ENCODE measurements at regions not wholly inside any gene's neighbourhood (a gene's known extent, or its start where the extent isn't known, plus 50 kb on each side); places are given as distances from the start of the nearest gene placed in this dataset.

GRCh38 chr6:45714741-45715507, 300.7 kb downstream of the CLIC5 start:
- DNase-seq (peak; percentile 91), ATAC-seq (ENCODE audit: low read depth) (peak; percentile 91)
- Histone ChIP-seq H2BK15ac (ENCODE audit: low read depth, low read length) (peak overlapping the region; percentile 10; the same call in 2 of the 3 replicates), H3K4me1 (ENCODE audit: control insufficient read depth, insufficient read depth, low read length) (peaks cover 15% of the 10 kb centered on the region), H3K9me3 (ENCODE audit: control insufficient read depth, insufficient read depth, low read length) (no peaks in the 10 kb centered on the region), H3K79me1 (ENCODE audit: low read depth in 1 of 2, low read length in 2 of 2) (no peaks in the 10 kb centered on the region), H2BK20ac (ENCODE audit: low read depth, low read length) (peak overlapping the region; percentile 91), H3K36me3 (ENCODE audit: control insufficient read depth, insufficient read depth, low read length) (no peaks in the 10 kb centered on the region), H3K9me1 (ENCODE audit: insufficient read depth, low read length) (peaks cover 14% of the 10 kb centered on the region), H3K14ac (replicated peaks; ENCODE audit: low read depth, low read length) (peak overlapping the region; percentile 89), H3K4me3 (ENCODE audit: insufficient read depth, low read depth, low read length) (no peak overlapping the region), H3K9ac (ENCODE audit: low read depth, low read length) (no peak overlapping the region), H2BK120ac (ENCODE audit: low read depth, low read length) (peak overlapping the region; percentile 96), H2AK9ac (replicated peaks; ENCODE audit: low read depth, low read length, poor library complexity) (peak overlapping the region; percentile 75), H4K8ac (ENCODE audit: low read depth in 2 of 2, low read length in 2 of 2) (peak overlapping the region; percentile 6 to 90; a peak in 3 of 4 replicates), H3K56ac (ENCODE audit: extremely low read depth, insufficient read depth, low read length) (peak overlapping the region; percentile 65; the same call in 1 of the 2 replicates), H2AK5ac (ENCODE audit: low read depth, low read length) (peak overlapping the region; percentile 63; the same call in 1 of the 2 replicates), H3K23ac (ENCODE audit: low read depth, low read length) (peak overlapping the region; percentile 54; the same call in 1 of the 2 replicates), H2BK5ac (ENCODE audit: low read depth, low read length, poor library complexity, severe bottlenecking) (peak overlapping the region; percentile 39), H3K18ac (ENCODE audit: low read depth, low read length) (peak overlapping the region; percentile 73; the same call in 1 of the 2 replicates), H2AFZ (replicated peaks; ENCODE audit: low read length, poor library complexity) (peak overlapping the region; percentile 83), H3K27me3 (ENCODE audit: control insufficient read depth, insufficient read depth, low read length) (no peaks in the 10 kb centered on the region), H4K91ac (ENCODE audit: insufficient read depth, low read depth, low read length) (peak overlapping the region; percentile 86), H4K5ac (ENCODE audit: low read depth, low read length) (no peak overlapping the region; the same call in 1 of the 2 replicates), H3K4me2 (ENCODE audit: low read depth, low read length) (peak overlapping the region; percentile 3; the same call in 1 of the 2 replicates), H3K27ac (ENCODE audit: insufficient read depth, low read length) (no peak overlapping the region), H4K20me1 (ENCODE audit: insufficient read depth, low read length) (no peaks in the 10 kb centered on the region), H3K4ac (ENCODE audit: low read depth, low read length) (peak overlapping the region; percentile 75)
- dilution Hi-C loops (cut with HindIII; ENCODE audit: low sequenced_read_pairs, unreplicated experiment): no loop called here
- BruUV-seq (replicated peaks): no TSS peak
- WGBS, 2 experiments (ENCODE audit: extremely low coverage in 2 of 2, insufficient read length in 1 of 2): no CpG with 5 or more reads among the region's 6 CpGs
- peak; percentile 95 for TF ChIP-seq SMC3 (IDR thresholded peaks at IDR 0.05; ENCODE audit: low read depth, low read length)
- no peak for TF ChIP-seq USF2 (IDR thresholded peaks at IDR 0.05; ENCODE audit: low read depth, low read length)
- TF ChIP-seq RAD21 (IDR thresholded peaks at IDR 0.05; ENCODE audit: low read length): peak; percentile 99
- TF ChIP-seq RFX5 (IDR thresholded peaks at IDR 0.05; ENCODE audit: low read depth, low read length): no peak
- TF ChIP-seq POLR2A (IDR thresholded peaks at IDR 0.05; ENCODE audit: low read depth, low read length): 0 out of 2 replicates have a peak, but pooled peaks have one; percentile 58
- TF ChIP-seq BHLHE40 (IDR thresholded peaks at IDR 0.05; ENCODE audit: low read depth, low read length): no peak
- TF ChIP-seq CTCF (conservative IDR thresholded peaks at IDR 0.05; ENCODE audit: low read depth, low read length): peak; percentile 94
- POLR2A ChIA-PET (ENCODE audit: unreplicated experiment): no interaction called here
- intact Hi-C loops (cut with micrococcal nuclease): loop anchor here (1.0 to 10.0 kb wide), 9 partner anchors 158 to 1240 kb away; no protein-coding TSS in a partner anchor
- CTCF ChIA-PET: interaction anchor here (0.5 to 1.8 kb wide), 27 partner anchors 9 to 1084 kb away, joined by 3 to 16 read pairs (median 3); no protein-coding TSS in a partner anchor
- in situ Hi-C loops (cut with MboI; ENCODE audit: low sequenced_read_pairs): loop anchor here (5.0 to 25.0 kb wide), 4 partner anchors 293 to 1228 kb away; no protein-coding TSS in a partner anchor
